Midbrain (tissue), 1 donor: ENCODE measurements at regions not wholly inside any gene's neighbourhood (a gene's known extent, or its start where the extent isn't known, plus 50 kb on each side); places are given as distances from the start of the nearest gene placed in this dataset.
A peak's percentile ranks its signal among the peaks of the same experiment; 100 is the strongest.
"Not testable (repeated sequence)": the region's sequence is repeated elsewhere in the genome, so short reads cannot be mapped to it uniquely, and the experiment has no call there.

Experiments
- DNase-seq: peaks from one replicate; lab custom pipeline; 2025; lab: John Stamatoyannopoulos, UW

- DNase-seq, result no peak
These were observed 425.9 kb downstream of the EPHA3 start for GRCh38 chr3:89533275-89533674.

GRCh38 chr3:89554587-89554986 is 447.2 kb downstream of the EPHA3 start:
- not testable (repeated sequence) for DNase-seq

- no peak for DNase-seq
These were observed 451.3 kb downstream of the EPHA3 start for GRCh38 chr3:89558711-89559110.

GRCh38 chr3:89560568-89560967 is 453.1 kb downstream of the EPHA3 start:
- DNase-seq, result no peak

- no peak for DNase-seq
These were observed 455.0 kb downstream of the EPHA3 start for GRCh38 chr3:89562373-89562772.

GRCh38 chr3:89565098-89565497 is 457.7 kb downstream of the EPHA3 start:
- no peak for DNase-seq

- DNase-seq, result no peak
These were observed 463.0 kb downstream of the EPHA3 start for GRCh38 chr3:89570465-89570864.

GRCh38 chr3:89571298-89571697 is 463.9 kb downstream of the EPHA3 start:
- DNase-seq, result no peak

- no peak for DNase-seq
These were observed 464.3 kb downstream of the EPHA3 start for GRCh38 chr3:89571707-89572106.

GRCh38 chr3:89572261-89572660 is 464.8 kb downstream of the EPHA3 start:
- DNase-seq, result no peak

- no peak for DNase-seq
These were observed 469.0 kb downstream of the EPHA3 start for GRCh38 chr3:89576417-89576816.

GRCh38 chr3:89577637-89578530 is 470.5 kb downstream of the EPHA3 start:
- DNase-seq, result no peak

GRCh38 chr3:89580859-89581258 is 473.4 kb downstream of the EPHA3 start:
- no peak for DNase-seq

- no peak for DNase-seq
These were observed 477.0 kb downstream of the EPHA3 start for GRCh38 chr3:89584398-89584797.

GRCh38 chr3:89586256-89586655 is 478.8 kb downstream of the EPHA3 start:
- DNase-seq, result peak; percentile 30

- no peak for DNase-seq
These were observed 479.3 kb downstream of the EPHA3 start for GRCh38 chr3:89586676-89587075.

- no peak for DNase-seq
These were observed 498.7 kb downstream of the EPHA3 start for GRCh38 chr3:89606151-89606550.

- no peak for DNase-seq
These were observed 504.6 kb downstream of the EPHA3 start for GRCh38 chr3:89612027-89612426.

GRCh38 chr3:89613241-89613640 is 505.8 kb downstream of the EPHA3 start:
- no peak for DNase-seq

GRCh38 chr3:89617706-89618105 is 510.3 kb downstream of the EPHA3 start:
- DNase-seq, result no peak

- no peak for DNase-seq
These were observed 511.8 kb downstream of the EPHA3 start for GRCh38 chr3:89619263-89619662.

- DNase-seq, result no peak
These were observed 514.8 kb downstream of the EPHA3 start for GRCh38 chr3:89622063-89622700.

- no peak for DNase-seq
These were observed 517.1 kb downstream of the EPHA3 start for GRCh38 chr3:89624494-89624893.
